Neural progenitor cell (in vitro differentiated cells): ENCODE measurements at regions not wholly inside any gene's neighbourhood (a gene's known extent, or its start where the extent isn't known, plus 50 kb on each side); places are given as distances from the start of the nearest gene placed in this dataset.

ENCODE experiments used
- DNase-seq: peaks from one replicate; pipeline ENCODE4 v3.0.0-alpha.2; 2016; ENCODE audit warnings: low spot score
- H2AFZ ChIP-seq: fragments of 200-600 bp; sonication (generic); replicated peaks from 2 replicates; pipeline ENCODE4 v1.6.1; 2016; ENCODE audit warnings: antibody characterized with exemption
- H3F3A ChIP-seq: fragments of 200-600 bp; sonication (generic); 2 replicates; pipeline ENCODE4 v1.6.1; 2016; ENCODE audit warnings: antibody characterized with exemption, low read depth
- H3K27ac ChIP-seq: fragments of 200-600 bp; sonication (generic); 2 replicates; pipeline ENCODE4 v1.5.1; 2016; ENCODE audit warnings: mild to moderate bottlenecking
- H3K27me3 ChIP-seq: fragments of 200-600 bp; sonication (generic); 2 replicates; pipeline ENCODE4 v1.6.1; 2016; ENCODE audit warnings: mild to moderate bottlenecking, moderate library complexity
- H3K36me3 ChIP-seq: fragments of 200-600 bp; sonication (generic); 2 replicates; pipeline ENCODE4 v1.5.1; 2016
- H3K4me1 ChIP-seq: fragments of 200-600 bp; sonication (generic); 2 replicates; pipeline ENCODE4 v1.6.1; 2016; ENCODE audit warnings: mixed run types
- H3K4me2 ChIP-seq: fragments of 200-600 bp; sonication (generic); 2 replicates; pipeline ENCODE4 v1.6.1; 2016
- H3K4me3 ChIP-seq: fragments of 200-600 bp; sonication (generic); 2 replicates; pipeline ENCODE4 v1.5.1; 2016
- H3K79me2 ChIP-seq: fragments of 200-600 bp; sonication (generic); 2 replicates; pipeline ENCODE4 v1.6.1; 2016; ENCODE audit warnings: low read depth
- H3K9ac ChIP-seq: fragments of 200-600 bp; sonication (generic); 2 replicates; pipeline ENCODE4 v1.6.1; 2016
- H3K9me3 ChIP-seq: fragments of 200-600 bp; sonication (generic); 2 replicates; pipeline ENCODE4 v1.5.1; 2016; ENCODE audit warnings: low read depth
- H4K20me1 ChIP-seq: fragments of 200-600 bp; sonication (generic); 2 replicates; pipeline ENCODE4 v1.6.1; 2016; ENCODE audit warnings: low read depth
- H3K27ac Mint-ChIP-seq: 3 replicates; pipeline ENCODE4 v1.8.0; 2021; ENCODE audit warnings: mixed read lengths
- H3K27me3 Mint-ChIP-seq: 2 replicates; pipeline ENCODE4 v1.8.0; 2022; ENCODE audit warnings: low read depth, mild to moderate bottlenecking, inconsistent platforms, moderate library complexity, mixed read lengths; ENCODE audit not compliant: insufficient read depth
- H3K36me3 Mint-ChIP-seq: 3 replicates; pipeline ENCODE4 v1.8.0; 2021; ENCODE audit warnings: mixed read lengths
- H3K4me1 Mint-ChIP-seq: 3 replicates; pipeline ENCODE4 v1.8.0; 2021; ENCODE audit warnings: mixed read lengths
- H3K4me3 Mint-ChIP-seq: 3 replicates; pipeline ENCODE4 v1.8.0; 2021; ENCODE audit warnings: mild to moderate bottlenecking, moderate library complexity, mixed read lengths
- H3K9me3 Mint-ChIP-seq: 3 replicates; pipeline ENCODE4 v1.8.0; 2020; ENCODE audit warnings: mixed read lengths
- EZH2 ChIP-seq: fragments of 200-600 bp; sonication (generic); IDR thresholded peaks from 2 replicates; pipeline ENCODE4 v1.6.1; 2017; ENCODE audit warnings: antibody characterized with exemption, mild to moderate bottlenecking, moderate library complexity
- EZH2phosphoT487 ChIP-seq: fragments of 200-600 bp; sonication (generic); IDR thresholded peaks from 2 replicates; pipeline ENCODE4 v1.6.1; 2017; ENCODE audit warnings: antibody characterized with exemption
- TF ChIP-seq, protein P1 (sequence below): fragments of 200-600 bp; sonication (generic); IDR thresholded peaks from 2 replicates; pipeline ENCODE4 v1.5.1; 2017; ENCODE audit warnings: antibody characterized with exemption, mild to moderate bottlenecking

DNA sequence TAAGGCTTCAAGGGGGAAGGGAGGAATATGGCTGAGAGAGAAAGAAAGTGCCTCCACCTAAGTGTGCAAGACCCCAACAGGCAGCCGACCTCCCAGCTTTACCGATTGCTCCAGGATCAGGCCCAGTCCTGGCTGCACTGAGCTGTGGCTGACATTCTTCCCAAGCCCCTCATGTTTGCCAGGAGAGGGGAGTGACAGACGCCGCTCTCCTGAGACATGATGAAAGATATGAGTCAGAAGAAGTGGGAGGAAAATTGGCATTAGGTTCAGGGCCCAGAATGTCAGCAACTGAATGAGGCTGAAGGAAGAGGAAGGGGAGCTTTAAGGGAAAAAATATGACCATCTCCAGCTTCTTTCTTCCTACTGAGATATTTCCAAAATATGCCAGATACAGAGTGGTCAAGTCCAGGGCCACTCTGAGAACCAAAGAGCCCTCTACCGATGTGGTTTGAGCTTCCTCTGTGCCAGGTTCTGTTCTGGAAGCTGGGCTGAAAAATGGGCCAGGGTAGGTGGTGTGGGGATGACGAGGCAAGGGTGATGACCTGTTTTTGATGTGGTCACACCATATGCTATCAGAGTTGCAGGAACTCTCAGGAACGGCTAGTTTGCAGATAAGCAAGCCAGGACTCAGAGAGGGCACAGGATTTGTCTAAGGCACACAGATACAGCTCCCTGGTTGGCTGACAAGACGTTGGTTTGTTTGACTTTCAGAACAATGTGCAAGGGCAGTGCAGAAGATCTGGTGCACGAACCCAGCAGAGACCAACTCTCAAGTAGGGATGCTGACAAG, 176.7 kb downstream of the SOX9 start:
- DNase-seq: no peak
- Histone ChIP-seq H3K9ac (no peak overlapping the region), H3K4me1 (no peaks in the 10 kb centered on the region), H2AFZ (no peak overlapping the region), H3K27me3 (no peaks in the 10 kb centered on the region), H3K4me2 (no peak overlapping the region), H3K4me3 (no peak overlapping the region), H3F3A (no peaks in the 10 kb centered on the region), H3K36me3 (no peaks in the 10 kb centered on the region), H3K27ac (no peak overlapping the region), H3K79me2 (no peaks in the 10 kb centered on the region), H3K9me3 (no peaks in the 10 kb centered on the region), H4K20me1 (no peaks in the 10 kb centered on the region)
- Mint-ChIP-seq H3K27me3 (peaks cover 2% of the 10 kb centered on the region), H3K9me3 (no peaks in the 10 kb centered on the region), H3K4me3 (no peak overlapping the region), H3K4me1 (peaks cover 15% of the 10 kb centered on the region), H3K27ac (no peak overlapping the region), H3K36me3 (no peaks in the 10 kb centered on the region)
- TF ChIP-seq EZH2: no peak
- no peak for TF ChIP-seq EZH2phosphoT487
- TF ChIP-seq, protein P1, sequence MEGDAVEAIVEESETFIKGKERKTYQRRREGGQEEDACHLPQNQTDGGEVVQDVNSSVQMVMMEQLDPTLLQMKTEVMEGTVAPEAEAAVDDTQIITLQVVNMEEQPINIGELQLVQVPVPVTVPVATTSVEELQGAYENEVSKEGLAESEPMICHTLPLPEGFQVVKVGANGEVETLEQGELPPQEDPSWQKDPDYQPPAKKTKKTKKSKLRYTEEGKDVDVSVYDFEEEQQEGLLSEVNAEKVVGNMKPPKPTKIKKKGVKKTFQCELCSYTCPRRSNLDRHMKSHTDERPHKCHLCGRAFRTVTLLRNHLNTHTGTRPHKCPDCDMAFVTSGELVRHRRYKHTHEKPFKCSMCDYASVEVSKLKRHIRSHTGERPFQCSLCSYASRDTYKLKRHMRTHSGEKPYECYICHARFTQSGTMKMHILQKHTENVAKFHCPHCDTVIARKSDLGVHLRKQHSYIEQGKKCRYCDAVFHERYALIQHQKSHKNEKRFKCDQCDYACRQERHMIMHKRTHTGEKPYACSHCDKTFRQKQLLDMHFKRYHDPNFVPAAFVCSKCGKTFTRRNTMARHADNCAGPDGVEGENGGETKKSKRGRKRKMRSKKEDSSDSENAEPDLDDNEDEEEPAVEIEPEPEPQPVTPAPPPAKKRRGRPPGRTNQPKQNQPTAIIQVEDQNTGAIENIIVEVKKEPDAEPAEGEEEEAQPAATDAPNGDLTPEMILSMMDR: no peak

DNA sequence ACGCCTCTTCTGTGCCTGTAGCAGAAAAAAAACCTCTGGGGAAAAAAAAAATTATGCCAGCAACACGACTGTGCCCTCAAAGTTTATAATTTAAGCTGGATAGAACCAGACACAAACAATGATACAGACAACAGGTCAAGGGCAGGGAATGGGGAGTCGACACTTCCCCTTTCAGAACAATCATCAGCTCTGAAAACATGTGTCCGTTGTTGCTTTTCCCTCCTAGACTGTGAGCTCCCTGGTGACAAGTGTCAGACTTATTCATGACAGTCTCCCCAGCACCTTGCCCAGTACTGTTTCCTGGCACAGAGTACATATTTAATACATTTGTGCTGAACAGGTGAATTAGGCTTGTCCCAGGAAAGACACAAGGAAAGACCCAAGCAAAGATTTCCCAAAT, 178.3 kb downstream of the SOX9 start:
- H3K4me2 ChIP-seq: no peak overlapping the region
- Mint-ChIP-seq H3K36me3 (no peaks in the 10 kb centered on the region), H3K27me3 (peaks cover under 1% of the 10 kb centered on the region), H3K9me3 (no peaks in the 10 kb centered on the region), H3K27ac (no peak overlapping the region), H3K4me1 (peaks cover 15% of the 10 kb centered on the region), H3K4me3 (no peak overlapping the region)
- H4K20me1 ChIP-seq: no peaks in the 10 kb centered on the region
- DNase-seq: no peak
- no peaks in the 10 kb centered on the region for H3K36me3 ChIP-seq
- H3K4me3 ChIP-seq: no peak overlapping the region
- H2AFZ ChIP-seq: no peak overlapping the region
- TF ChIP-seq EZH2phosphoT487 (no peak), EZH2 (no peak)
- TF ChIP-seq, protein P1: no peak
- H3F3A ChIP-seq: no peaks in the 10 kb centered on the region
- no peaks in the 10 kb centered on the region for H3K4me1 ChIP-seq
- no peak overlapping the region for H3K9ac ChIP-seq
- H3K9me3 ChIP-seq: no peaks in the 10 kb centered on the region
- no peaks in the 10 kb centered on the region for H3K79me2 ChIP-seq
- no peaks in the 10 kb centered on the region for H3K27me3 ChIP-seq
- no peak overlapping the region for H3K27ac ChIP-seq

DNA sequence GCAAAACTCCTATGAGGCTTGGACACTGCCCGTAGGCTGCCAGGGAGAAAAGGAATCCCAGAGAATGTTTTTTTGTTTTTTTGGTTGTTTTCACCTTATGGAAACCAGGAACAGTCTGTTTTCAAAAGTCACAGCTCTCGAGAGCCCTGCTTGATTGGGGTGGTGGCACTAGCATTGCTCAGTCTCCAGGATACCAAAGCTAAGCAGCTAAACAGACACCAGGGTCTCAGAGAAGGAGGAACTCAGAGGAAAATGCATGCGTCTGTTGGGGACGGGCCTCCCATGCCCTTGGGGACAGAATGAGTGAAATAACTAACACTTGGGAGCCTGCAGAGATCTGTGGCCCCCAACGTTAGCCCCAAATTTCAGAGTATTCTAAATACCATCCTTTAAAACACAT, 178.8 kb downstream of the SOX9 start:
- Histone ChIP-seq H2AFZ (no peak overlapping the region), H3K36me3 (no peaks in the 10 kb centered on the region), H4K20me1 (no peaks in the 10 kb centered on the region), H3F3A (no peaks in the 10 kb centered on the region), H3K4me3 (no peak overlapping the region), H3K79me2 (no peaks in the 10 kb centered on the region), H3K9me3 (no peaks in the 10 kb centered on the region), H3K4me2 (no peak overlapping the region), H3K9ac (no peak overlapping the region), H3K4me1 (no peaks in the 10 kb centered on the region), H3K27ac (no peak overlapping the region), H3K27me3 (no peaks in the 10 kb centered on the region)
- H3K9me3 Mint-ChIP-seq: no peaks in the 10 kb centered on the region
- TF ChIP-seq, protein P1: no peak
- TF ChIP-seq EZH2phosphoT487 (no peak), EZH2 (no peak)
- H3K27ac Mint-ChIP-seq: no peak overlapping the region
- no peaks in the 10 kb centered on the region for H3K36me3 Mint-ChIP-seq
- H3K27me3 Mint-ChIP-seq: no peaks in the 10 kb centered on the region
- DNase-seq: no peak
- no peak overlapping the region for H3K4me3 Mint-ChIP-seq
- H3K4me1 Mint-ChIP-seq: peaks cover 15% of the 10 kb centered on the region
